CD4-positive, alpha-beta T cell (primary cell): ENCODE measurements at regions not wholly inside any gene's neighbourhood (a gene's known extent, or its start where the extent isn't known, plus 50 kb on each side); places are given as distances from the start of the nearest gene placed in this dataset.

Source experiments
- ATAC-seq: fragments of 200-7000 bp; cut with Tn5 transposase; one replicate; pipeline ENCODE4 v1.10.0; 2022; ENCODE audit warnings: mild to moderate bottlenecking; ENCODE audit not compliant: poor library complexity
- CTCF ChIA-PET: fragments of 350-600 bp; sonication (Branson Sonifier 250); formaldehyde crosslinking; loops from one replicate; lab custom pipeline; 2021; ENCODE audit warnings: antibody characterized with exemption, inconsistent platforms; lab: Charles Lee
- POLR2A ChIA-PET: fragments of 350-600 bp; sonication (Branson Sonifier 250); formaldehyde crosslinking; loops from one replicate; lab custom pipeline; 2021; ENCODE audit warnings: antibody characterized with exemption, inconsistent platforms; lab: Charles Lee
- DNase-seq, 14 experiments: peaks; one replicate each; pipeline ENCODE4 v3.0.0-alpha.2; 2013 to 2020; ENCODE audit warnings: mixed read lengths in 2 of 14
- H3K27ac ChIP-seq, 2 donors: one replicate each; pipeline versions ENCODE4 v1.5.1 to v1.7.0; 2013; ENCODE audit warnings: low read length in 2 of 2, low read depth in 1 of 2, mild to moderate bottlenecking in 1 of 2
- H3K27me3 ChIP-seq, 2 experiments: 1 replicate in 1 of 2; 2 replicates in 1 of 2; pipeline versions ENCODE4 v1.6.1 to v1.7.0; 2013; ENCODE audit warnings: low read length in 2 of 2, control low read depth in 1 of 2, mild to moderate bottlenecking in 1 of 2, moderate library complexity in 1 of 2; ENCODE audit not compliant: insufficient read depth in 2 of 2, control insufficient read depth in 1 of 2
- H3K36me3 ChIP-seq: one replicate; pipeline ENCODE4 v1.6.1; 2013; ENCODE audit warnings: low read length, control low read depth; ENCODE audit not compliant: insufficient read depth
- H3K4me1 ChIP-seq: one replicate; pipeline ENCODE4 v1.6.1; 2013; ENCODE audit warnings: low read length, control low read depth; ENCODE audit not compliant: insufficient read depth
- H3K4me3 ChIP-seq: one replicate; pipeline ENCODE4 v1.5.1; 2013; ENCODE audit warnings: mild to moderate bottlenecking, low read length, moderate library complexity
- H3K9me3 ChIP-seq, 2 experiments: 1 replicate in 1 of 2; 2 replicates in 1 of 2; pipeline versions ENCODE4 v1.6.1 to v1.7.0; 2013; ENCODE audit warnings: low read length in 2 of 2, mild to moderate bottlenecking in 2 of 2, control low read depth in 1 of 2, moderate library complexity in 1 of 2; ENCODE audit not compliant: control insufficient read depth in 1 of 2, insufficient read depth in 1 of 2
- H3K27ac Mint-ChIP-seq: one replicate; pipeline ENCODE4 v1.8.0; 2020; ENCODE audit warnings: mixed read lengths
- H3K27me3 Mint-ChIP-seq: one replicate; pipeline ENCODE4 v1.8.0; 2021; ENCODE audit warnings: mixed read lengths
- H3K36me3 Mint-ChIP-seq: one replicate; pipeline ENCODE4 v1.8.0; 2021; ENCODE audit warnings: low read depth, mixed read lengths
- H3K4me1 Mint-ChIP-seq: one replicate; pipeline ENCODE4 v1.8.0; 2021; ENCODE audit warnings: low read depth, mixed read lengths
- H3K4me3 Mint-ChIP-seq: one replicate; pipeline ENCODE4 v1.8.0; 2020; ENCODE audit warnings: mild to moderate bottlenecking, mixed read lengths
- H3K9me3 Mint-ChIP-seq: one replicate; pipeline ENCODE4 v1.8.0; 2020; ENCODE audit warnings: mixed read lengths
- CTCF ChIP-seq: fragments of 200-600 bp; IDR thresholded peaks from one replicate; pipeline ENCODE4 v1.8.0; 2022; ENCODE audit warnings: antibody characterized with exemption, mild to moderate bottlenecking
- intact Hi-C, 2 experiments: fragments of 100-400 bp; cut with DNase I in 1 of 2; cut with micrococcal nuclease in 1 of 2; formaldehyde crosslinking; loops; one replicate each; pipeline versions ENCODE4 v1.15.1 to v1.9.0; 2023 to 2025; cut with DNase I, micrococcal nuclease

GRCh38 chr6:119586250-119586882, 236.8 kb upstream of the MAN1A1 start:
- no peak overlapping the region for H3K4me3 ChIP-seq
- H3K4me1 Mint-ChIP-seq, result no peaks in the 10 kb centered on the region
- H3K27me3 ChIP-seq, result no peaks in the 10 kb centered on the region
- TF ChIP-seq CTCF, result no peak
- POLR2A ChIA-PET, result no interaction called here
- DNase-seq (no peak), ATAC-seq (no peak)
- H3K4me3 Mint-ChIP-seq, result no peak overlapping the region
- no peaks in the 10 kb centered on the region for H3K36me3 ChIP-seq
- no peaks in the 10 kb centered on the region for H3K36me3 Mint-ChIP-seq
- H3K27ac ChIP-seq, result no peak overlapping the region
- H3K4me1 ChIP-seq, result no peaks in the 10 kb centered on the region
- no peaks in the 10 kb centered on the region for H3K9me3 ChIP-seq
- intact Hi-C loops, result no loop called here
- no peak overlapping the region for H3K27ac Mint-ChIP-seq
- no peaks in the 10 kb centered on the region for H3K9me3 Mint-ChIP-seq
- CTCF ChIA-PET, result no interaction called here
- no peaks in the 10 kb centered on the region for H3K27me3 Mint-ChIP-seq

- H3K9me3 ChIP-seq, result no peaks in the 10 kb centered on the region
- Mint-ChIP-seq H3K27ac (no peak overlapping the region), H3K36me3 (no peaks in the 10 kb centered on the region), H3K4me3 (no peak overlapping the region), H3K9me3 (peaks cover 2% of the 10 kb centered on the region), H3K4me1 (no peaks in the 10 kb centered on the region), H3K27me3 (no peaks in the 10 kb centered on the region)
- ATAC-seq, result no peak
- no peak for DNase-seq
- H3K36me3 ChIP-seq, result no peaks in the 10 kb centered on the region
- no peak overlapping the region for H3K27ac ChIP-seq
- H3K27me3 ChIP-seq, result no peaks in the 10 kb centered on the region
- POLR2A ChIA-PET, result no interaction called here
- CTCF ChIA-PET, result no interaction called here
- intact Hi-C loops, result no loop called here
- no peak overlapping the region for H3K4me3 ChIP-seq
- no peaks in the 10 kb centered on the region for H3K4me1 ChIP-seq
- TF ChIP-seq CTCF, result no peak
Observed at GRCh38 chr6:119584088-119584487, 234.5 kb upstream of the MAN1A1 start.

- intact Hi-C loops, result no loop called here
- no peak for TF ChIP-seq CTCF
- Histone ChIP-seq H3K4me1 (no peaks in the 10 kb centered on the region), H3K4me3 (no peak overlapping the region), H3K27me3 (no peaks in the 10 kb centered on the region), H3K9me3 (peaks cover 0 to 10% of the 10 kb centered on the region in 2 experiments), H3K27ac (no peak overlapping the region), H3K36me3 (no peaks in the 10 kb centered on the region)
- POLR2A ChIA-PET, result no interaction called here
- H3K27ac Mint-ChIP-seq, result no peak overlapping the region
- H3K4me3 Mint-ChIP-seq, result no peak overlapping the region
- no peaks in the 10 kb centered on the region for H3K4me1 Mint-ChIP-seq
- CTCF ChIA-PET, result no interaction called here
- peaks cover 10% of the 10 kb centered on the region for H3K9me3 Mint-ChIP-seq
- no peaks in the 10 kb centered on the region for H3K27me3 Mint-ChIP-seq
- no peak for ATAC-seq
- no peaks in the 10 kb centered on the region for H3K36me3 Mint-ChIP-seq
- no peak for DNase-seq
Observed at GRCh38 chr6:119581220-119581619, 231.7 kb upstream of the MAN1A1 start.
